Posterior cingulate gyrus (tissue), 11 donors: ENCODE measurements at regions not wholly inside any gene's neighbourhood (a gene's known extent, or its start where the extent isn't known, plus 50 kb on each side); places are given as distances from the start of the nearest gene placed in this dataset.

Experiments
- DNase-seq, 10 donors: peaks; one replicate each; pipeline versions ENCODE4 v3.0.0 to v3.0.0-alpha.2; 2020 to 2021; ENCODE audit warnings: mixed read lengths in 3 of 10
- intact Hi-C: fragments of 100-400 bp; cut with DNase I; formaldehyde crosslinking; loops from one replicate; pipeline ENCODE4 v1.15.1; 2023

DNA sequence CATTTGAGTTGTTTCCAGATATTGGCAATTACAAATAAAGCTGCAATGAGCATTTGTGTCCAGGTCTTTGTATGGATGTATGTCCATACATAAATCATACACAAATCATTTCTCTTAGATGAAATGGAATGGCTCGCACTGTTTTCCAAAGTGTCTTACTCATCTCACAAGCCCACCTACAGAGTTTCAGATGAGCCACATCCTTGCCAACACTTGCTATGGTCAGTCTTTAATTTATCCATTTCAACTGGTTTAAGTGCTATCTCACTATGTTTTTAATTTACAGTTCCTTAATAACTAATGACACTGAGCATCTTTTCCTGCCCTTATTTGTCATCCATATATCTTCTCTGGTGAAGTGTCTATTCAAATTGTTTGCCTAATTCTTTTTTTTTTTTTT lies 132.9 kb upstream of the DIO3 start:
- intact Hi-C loops: no loop called here
- DNase-seq: no peak

DNA sequence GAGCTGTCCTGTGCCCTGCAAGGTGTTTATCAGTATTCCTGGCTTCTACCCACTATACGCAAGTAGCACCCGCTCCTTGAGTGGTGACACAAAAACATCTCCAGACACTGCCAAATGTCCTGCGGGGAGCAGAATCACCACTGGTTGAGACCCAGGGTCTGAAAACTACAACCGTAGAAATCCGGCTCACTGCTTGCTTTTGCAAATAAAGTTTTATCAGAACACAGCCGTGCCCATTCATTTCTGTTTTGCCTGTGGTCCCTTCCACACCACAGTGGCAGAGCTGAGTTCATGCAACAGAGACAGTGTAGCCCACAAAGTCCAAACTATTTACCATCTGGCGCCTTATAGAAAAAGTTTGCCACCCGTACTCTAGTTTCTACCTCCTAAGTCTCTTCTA lies 125.7 kb upstream of the DIO3 start:
- intact Hi-C loops: no loop called here
- no peak for DNase-seq

- no peak for DNase-seq
- intact Hi-C loops: no loop called here
Observed at GRCh38 chr14:101439023-101439422, 122.3 kb upstream of the DIO3 start.

- intact Hi-C loops: no loop called here
- no peak for DNase-seq
Observed at GRCh38 chr14:101440496-101440895, 120.8 kb upstream of the DIO3 start.

- intact Hi-C loops: no loop called here
- no peak for DNase-seq
Observed at GRCh38 chr14:101441710-101442109, 119.6 kb upstream of the DIO3 start.

DNA sequence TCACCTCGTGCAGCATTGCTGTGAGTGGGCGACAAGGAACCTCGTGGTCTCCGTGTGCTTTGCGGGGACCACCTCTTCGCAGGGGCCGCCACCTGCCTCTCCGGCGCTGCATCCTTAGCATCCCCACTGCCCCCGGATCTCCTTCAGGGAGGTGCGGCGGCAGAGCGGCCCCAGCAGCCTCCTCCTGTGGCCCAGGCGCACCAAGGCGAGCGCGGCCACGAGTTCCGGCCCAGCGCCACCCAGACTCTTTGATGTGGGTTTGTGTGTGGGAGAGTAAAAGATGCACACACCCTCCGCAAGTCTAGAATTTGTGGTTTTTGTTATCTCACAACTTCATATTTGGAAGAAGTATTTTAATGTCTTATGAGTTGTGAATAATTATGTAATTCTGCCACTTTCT lies 118.8 kb upstream of the DIO3 start:
- DNase-seq: no peak
- intact Hi-C loops: no loop called here

GRCh38 chr14:101444116-101444515 lies 117.2 kb upstream of the DIO3 start:
- intact Hi-C loops: no loop called here
- DNase-seq: no peak

GRCh38 chr14:101445278-101445677 lies 116.0 kb upstream of the DIO3 start:
- DNase-seq: no peak
- intact Hi-C loops: no loop called here

GRCh38 chr14:101446387-101446969 lies 114.8 kb upstream of the DIO3 start:
- intact Hi-C loops: no loop called here
- no peak for DNase-seq

DNA sequence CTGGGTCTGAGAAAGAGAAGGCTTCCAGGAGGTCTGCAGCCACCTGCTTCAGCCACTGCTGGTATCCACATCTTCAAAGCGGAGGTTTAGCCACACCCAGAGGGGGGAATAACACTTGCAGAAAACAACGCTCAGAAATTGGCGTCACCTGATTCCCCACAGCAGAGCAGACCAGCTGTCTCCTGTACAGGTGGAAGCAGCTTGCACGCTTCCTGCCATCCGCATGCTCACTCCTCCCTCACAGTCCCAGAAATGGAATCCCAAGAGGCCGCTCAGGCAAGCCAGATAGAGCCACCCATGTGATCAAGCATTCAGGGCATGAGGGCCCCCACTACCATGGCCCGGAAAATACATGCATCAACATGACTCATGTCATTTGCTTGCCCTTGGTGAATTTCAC lies 112.2 kb upstream of the DIO3 start:
- DNase-seq: no peak
- intact Hi-C loops: no loop called here

- DNase-seq: no peak
- intact Hi-C loops: no loop called here
Observed at GRCh38 chr14:101451166-101451565, 110.1 kb upstream of the DIO3 start.

GRCh38 chr14:101453225-101453624 lies 108.1 kb upstream of the DIO3 start:
- no peak for DNase-seq
- intact Hi-C loops: no loop called here

DNA sequence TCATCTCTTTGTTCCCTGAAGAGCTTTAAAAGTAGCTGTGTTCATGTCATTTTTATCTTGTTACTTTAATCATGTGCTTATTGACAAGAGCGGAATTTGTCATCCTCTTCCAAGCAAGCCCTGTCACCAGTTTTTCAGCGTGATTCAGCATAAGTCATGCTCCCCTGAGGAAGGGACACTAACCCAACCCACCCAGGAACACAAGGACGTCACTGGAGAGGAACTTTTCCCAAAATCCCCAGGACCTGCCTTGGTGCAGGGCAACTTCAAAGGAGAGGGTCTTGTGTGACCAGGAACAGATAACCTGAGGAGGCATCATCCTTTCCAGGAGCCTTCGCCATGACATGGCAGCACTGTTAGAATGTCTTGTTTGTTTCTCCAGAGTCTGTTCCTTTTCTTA lies 107.1 kb upstream of the DIO3 start:
- peak in 1 of 10 donors; percentile 12 for DNase-seq

DNA sequence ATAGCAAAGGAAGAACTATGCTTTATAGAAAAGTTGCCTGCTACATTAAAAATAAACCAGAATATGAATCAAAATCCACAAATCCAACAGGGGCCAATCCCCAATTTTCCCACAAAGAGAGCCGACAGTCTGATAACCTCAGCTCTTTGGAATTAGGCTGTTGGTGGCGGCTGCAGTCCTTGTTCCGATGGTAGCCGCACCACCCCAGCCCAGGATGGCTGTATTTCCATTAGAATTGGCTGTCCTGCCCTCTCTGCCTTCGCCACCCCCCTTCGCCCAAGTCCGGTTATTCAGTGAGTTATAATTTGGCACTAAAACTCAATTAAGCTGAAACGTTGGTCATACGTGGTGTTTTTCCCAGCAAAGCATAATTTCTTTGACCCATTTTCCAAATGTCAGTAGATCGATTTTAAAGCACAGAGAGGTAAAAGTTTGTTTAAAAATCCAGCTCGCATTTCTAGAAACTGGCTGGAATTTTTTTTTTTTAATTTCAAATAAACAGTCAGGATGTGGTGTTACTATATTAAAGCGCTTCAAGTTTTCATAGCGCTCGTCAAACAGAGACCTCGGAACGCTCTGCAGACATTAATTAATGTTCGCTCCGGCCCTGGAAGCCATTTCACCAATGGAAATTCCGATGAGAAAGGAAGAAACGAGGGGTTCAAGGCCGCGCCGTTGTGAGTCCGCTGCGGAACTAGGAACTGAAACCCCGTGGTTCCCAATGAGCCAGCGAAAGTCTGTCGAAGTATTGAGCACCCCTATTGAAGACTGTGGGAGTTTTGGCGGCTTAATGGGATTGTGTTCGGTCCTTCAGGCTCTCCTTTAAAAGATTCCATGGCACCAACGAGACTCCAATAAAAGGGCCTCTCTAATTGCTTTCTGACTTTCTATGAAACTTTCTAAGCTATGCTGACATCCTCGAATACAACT lies 104.8 kb upstream of the DIO3 start:
- intact Hi-C loops: no loop called here

More for the DNA sequence above, 107.1 kb upstream of the DIO3 start:
- intact Hi-C loops: no loop called here

GRCh38 chr14:101457301-101457935 lies 103.9 kb upstream of the DIO3 start:
- DNase-seq: peak in 1 of 10 donors; percentile 79
- intact Hi-C loops: no loop called here

More for the DNA sequence above, 104.8 kb upstream of the DIO3 start:
- no peak for DNase-seq

DNA sequence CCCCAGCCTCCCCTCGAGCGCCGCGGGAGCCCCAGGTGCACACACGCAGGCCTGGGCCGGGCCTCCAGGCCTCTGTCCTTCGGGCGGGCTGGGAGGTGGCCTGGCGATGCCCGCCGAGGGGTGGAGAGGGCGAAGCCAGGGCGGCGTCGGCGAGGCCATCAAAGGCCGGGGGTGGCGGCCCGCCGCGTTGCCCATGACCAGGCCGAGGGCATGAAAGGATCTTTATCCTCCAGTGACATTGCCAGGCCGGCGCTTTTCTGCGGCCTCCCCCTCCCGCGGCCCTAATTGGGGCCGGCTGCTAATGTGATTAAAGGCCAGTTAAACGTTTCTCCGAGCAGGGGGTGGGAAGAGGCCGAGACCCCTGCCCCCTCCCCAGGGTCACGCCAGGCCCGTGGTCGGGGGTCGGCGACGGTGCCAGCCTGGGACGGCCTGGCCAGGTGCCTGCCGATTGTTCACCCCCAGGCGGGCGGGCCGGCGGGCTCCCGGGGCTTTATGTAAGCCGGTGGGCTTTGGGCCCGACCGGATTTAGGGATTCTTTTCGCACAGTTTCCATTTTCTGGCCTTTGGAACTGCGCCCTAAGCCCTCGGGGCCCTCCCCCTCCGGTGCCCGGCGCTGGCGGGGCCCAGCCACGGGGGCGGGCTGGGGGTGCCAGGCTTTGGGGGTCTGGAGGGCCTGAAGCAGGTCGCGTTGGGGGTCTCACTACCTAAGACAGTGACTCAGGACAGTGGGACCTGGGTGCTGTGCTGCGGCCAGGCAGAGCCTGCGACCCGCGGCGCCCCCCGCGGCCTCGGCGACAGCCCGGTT lies 103.2 kb upstream of the DIO3 start:
- intact Hi-C loops: no loop called here

DNA sequence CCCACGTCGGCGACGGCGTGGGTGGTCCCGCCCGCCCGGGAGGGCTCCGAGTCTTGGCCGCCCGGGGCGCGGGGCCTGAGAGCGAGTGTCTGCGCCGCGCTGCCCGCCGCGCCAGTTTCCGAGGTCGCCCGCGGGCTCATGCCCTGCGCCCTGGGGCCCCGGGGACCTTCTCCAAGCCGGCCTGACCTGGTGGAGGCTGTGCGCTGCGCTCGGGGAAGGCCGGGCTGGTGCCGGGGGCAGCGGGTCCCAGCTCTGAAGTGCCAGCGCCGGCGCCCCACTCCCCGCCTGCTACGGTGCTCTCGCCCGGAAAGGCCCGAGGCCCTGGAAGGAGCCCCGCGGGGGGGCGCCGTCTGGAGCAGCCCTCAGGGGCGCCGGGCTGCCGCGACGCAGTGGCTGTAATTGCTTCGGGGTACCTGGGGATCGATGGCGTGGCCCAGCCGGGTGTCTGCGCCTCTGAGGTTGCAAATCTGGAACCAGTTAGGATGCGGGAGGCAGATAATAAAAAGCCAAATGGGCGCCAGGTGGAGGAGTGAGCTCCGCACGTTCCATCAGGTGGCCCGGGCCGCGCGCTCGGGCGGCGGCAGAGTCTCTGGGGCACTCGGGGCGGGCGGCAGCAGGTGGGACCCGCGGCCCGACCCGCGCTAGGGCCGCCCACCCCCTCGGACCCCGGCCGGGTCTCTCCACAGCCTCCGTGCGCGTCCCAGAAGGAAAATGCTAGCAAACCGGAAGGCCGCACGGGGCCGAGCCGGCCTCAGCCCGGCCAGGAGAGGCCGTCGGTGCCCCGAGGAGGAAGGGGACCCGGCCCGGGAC lies 102.3 kb upstream of the DIO3 start:
- intact Hi-C loops: no loop called here
- DNase-seq: peak in 2 of 10 donors; percentile 55 to 67

More for the DNA sequence above, 103.2 kb upstream of the DIO3 start:
- peak in 2 of 10 donors; percentile 59 to 70 for DNase-seq

GRCh38 chr14:101459551-101459900 lies 101.8 kb upstream of the DIO3 start:
- no peak for DNase-seq
- intact Hi-C loops: no loop called here

GRCh38 chr14:101460521-101460920 lies 100.8 kb upstream of the DIO3 start:
- DNase-seq: peak in 1 of 10 donors; percentile 16
- intact Hi-C loops: no loop called here
